ENCODE measurements at regions not wholly inside any gene's neighbourhood (a gene's known extent, or its start where the extent isn't known, plus 50 kb on each side); places are given as distances from the start of the nearest gene placed in this dataset.

GRCh38 chr4:119728185-119728584 lies 99.6 kb upstream of the PDE5A start:
- no peaks in the 10 kb centered on the region for H3K79me2 ChIP-seq (ENCODE audit: insufficient read depth, low read length)
- ATAC-seq = no peak
- H3K4me1 ChIP-seq (ENCODE audit: insufficient read depth, low read length) = peaks cover 11% of the 10 kb centered on the region
- no peak overlapping the region for H3K4me2 ChIP-seq (ENCODE audit: low read depth, low read length)
- no peak overlapping the region for H2AFZ ChIP-seq (ENCODE audit: low read length)
- H3K36me3 ChIP-seq (replicated peaks in 1 of 2; ENCODE audit: control insufficient read depth in 1 of 2, insufficient read depth in 2 of 2, low read length in 2 of 2) = no peaks in the 10 kb centered on the region
- no peak for FAIRE-seq
- H3K9me3 ChIP-seq (ENCODE audit: low read length) = peaks cover 5% of the 10 kb centered on the region; the same call in 1 of the 2 replicates
- ChIA-PET POLR2A (no interaction called here), CTCF (ENCODE audit: low intra/inter-chr PET ratio, low total read pairs) (no interaction called here)
- no peaks in the 10 kb centered on the region for H4K20me1 ChIP-seq (ENCODE audit: insufficient read depth, low read length)
- 9% methylated on average over 1 of the region's 1 CpG for WGBS (ENCODE audit: low lambda C conversion rate)
- TF ChIP-seq MYC (CRISPR knock-in tag; IDR thresholded peaks at IDR 0.05; ENCODE audit: borderline replicate concordance) (no peak), ZNF280B (CRISPR knock-in tag; IDR thresholded peaks at IDR 0.05; ENCODE audit: borderline replicate concordance) (no peak), NPAS2 (CRISPR knock-in tag; IDR thresholded peaks at IDR 0.05; ENCODE audit: borderline replicate concordance) (no peak), CAMTA2 (CRISPR knock-in tag; IDR thresholded peaks at IDR 0.05; ENCODE audit: borderline replicate concordance) (no peak), SRF (IDR thresholded peaks at IDR 0.05; ENCODE audit: low read depth, low read length) (no peak), ZNF619 (CRISPR knock-in tag; IDR thresholded peaks at IDR 0.05) (no peak), BCL6 (CRISPR knock-in tag; IDR thresholded peaks at IDR 0.05) (no peak), HDAC2 (CRISPR knock-in tag; IDR thresholded peaks at IDR 0.05) (no peak), ZNF501 (CRISPR knock-in tag; IDR thresholded peaks at IDR 0.05) (no peak), ETS1 (CRISPR knock-in tag; IDR thresholded peaks at IDR 0.05) (no peak), ZNF530 (CRISPR knock-in tag; IDR thresholded peaks at IDR 0.05; ENCODE audit: low read depth) (no peak), RFXAP (CRISPR knock-in tag; IDR thresholded peaks at IDR 0.05; ENCODE audit: borderline replicate concordance) (no peak)
- no peak overlapping the region for H3K4me3 ChIP-seq (replicated peaks in 1 of 3; ENCODE audit: insufficient read depth in 1 of 3, low read depth in 2 of 3, low read length in 3 of 3)
- BruUV-seq (replicated peaks) = no TSS peak
- H3K27ac ChIP-seq (ENCODE audit: extremely low read length, insufficient read depth, low read length) = no peak overlapping the region
- DNase-seq (ENCODE audit: low spot score) = no peak
- H3K9ac ChIP-seq (ENCODE audit: insufficient read depth, low read depth, low read length) = no peak overlapping the region
- intact Hi-C loops (cut with micrococcal nuclease; ENCODE audit: unreplicated experiment) = no loop called here
- in situ Hi-C loops (cut with HindIII; ENCODE audit: extremely low pct_ligation_motif_present, low pct_unique_long_range_greater_than_20kb) = no loop called here
- no peaks in the 10 kb centered on the region for H3K27me3 ChIP-seq (ENCODE audit: control insufficient read depth in 1 of 2, insufficient read depth in 2 of 2, low read length in 2 of 2)
